SU-DHL-6 (cell line): ENCODE measurements at regions not wholly inside any gene's neighbourhood (a gene's known extent, or its start where the extent isn't known, plus 50 kb on each side); places are given as distances from the start of the nearest gene placed in this dataset.

ENCODE experiments used
- H2AFZ ChIP-seq: fragments of 200-600 bp; sonication (generic); 2 replicates; pipeline ENCODE4 v1.6.1; 2014; ENCODE audit warnings: low read depth, mild to moderate bottlenecking, moderate library complexity, mixed read lengths, antibody characterized with exemption, low read length; ENCODE audit not compliant: severe bottlenecking
- H3F3A ChIP-seq: fragments of 200-600 bp; shearing (Covaris generic); 2 replicates; pipeline ENCODE4 v1.6.0; 2016; ENCODE audit warnings: antibody characterized with exemption, mild to moderate bottlenecking; ENCODE audit not compliant: insufficient read depth
- H3K27ac ChIP-seq: fragments of 200-600 bp; sonication (generic); 2 replicates; pipeline ENCODE4 v1.5.1; 2016; ENCODE audit warnings: low read depth, mild to moderate bottlenecking, low read length, moderate library complexity, mixed read lengths
- H3K27me3 ChIP-seq: fragments of 200-600 bp; sonication (generic), shearing (Covaris generic); 2 replicates; pipeline ENCODE4 v1.6.0; 2014; ENCODE audit warnings: mild to moderate bottlenecking, low read length
- H3K36me3 ChIP-seq: fragments of 200-600 bp; sonication (generic); 2 replicates; pipeline ENCODE4 v1.6.1; 2014; ENCODE audit warnings: mild to moderate bottlenecking, low read length, mixed read lengths
- H3K4me2 ChIP-seq: fragments of 300-600, 200-600 bp; shearing (Covaris generic), sonication (generic); 2 replicates; pipeline ENCODE4 v1.6.0; 2014; ENCODE audit warnings: low read length, low read depth, mild to moderate bottlenecking; ENCODE audit not compliant: poor library complexity, severe bottlenecking
- H3K4me3 ChIP-seq: fragments of 200-600 bp; sonication (generic); 2 replicates; pipeline ENCODE4 v1.5.1; 2014; ENCODE audit warnings: antibody characterized with exemption, low read length, mild to moderate bottlenecking, mixed read lengths; ENCODE audit not compliant: insufficient read depth, poor library complexity, severe bottlenecking
- H3K79me2 ChIP-seq: fragments of 200-600 bp; sonication (generic); 2 replicates; pipeline ENCODE4 v1.6.1; 2014; ENCODE audit warnings: mild to moderate bottlenecking, low read length, moderate library complexity; ENCODE audit not compliant: insufficient read depth
- H3K9ac ChIP-seq: fragments of 200-600 bp; sonication (generic); 2 replicates; pipeline ENCODE4 v1.7.0; 2014; ENCODE audit warnings: mild to moderate bottlenecking, low read length
- H3K9me2 ChIP-seq: fragments of 200-600 bp; sonication (generic); replicated peaks from 2 replicates; pipeline ENCODE4 v1.6.1; 2014; ENCODE audit warnings: low read length; ENCODE audit not compliant: insufficient read depth
- H3K9me3 ChIP-seq: fragments of 200-600 bp; sonication (generic); 2 replicates; pipeline ENCODE4 v1.6.1; 2014; ENCODE audit warnings: low read length, mixed read lengths; ENCODE audit not compliant: insufficient read depth
- H4K20me1 ChIP-seq: fragments of 200-600 bp; sonication (generic); 2 replicates; pipeline ENCODE4 v1.6.1; 2014; ENCODE audit warnings: low read depth, mild to moderate bottlenecking, antibody characterized with exemption, low read length, moderate library complexity, mixed read lengths
- CTCF ChIP-seq: fragments of 200-600 bp; sonication (generic); IDR thresholded peaks from one replicate; pipeline ENCODE4 v1.5.1; 2017; ENCODE audit warnings: antibody characterized with exemption, mild to moderate bottlenecking, low read length, moderate library complexity; ENCODE audit not compliant: insufficient read depth, poor library complexity, severe bottlenecking
- EZH2phosphoT487 ChIP-seq: fragments of 200-600 bp; sonication (generic), shearing (Covaris generic); conservative IDR thresholded peaks from 2 replicates; pipeline ENCODE4 v1.6.1; 2018; ENCODE audit warnings: mild to moderate bottlenecking, antibody characterized with exemption, low read length, moderate library complexity, mixed read lengths

DNA sequence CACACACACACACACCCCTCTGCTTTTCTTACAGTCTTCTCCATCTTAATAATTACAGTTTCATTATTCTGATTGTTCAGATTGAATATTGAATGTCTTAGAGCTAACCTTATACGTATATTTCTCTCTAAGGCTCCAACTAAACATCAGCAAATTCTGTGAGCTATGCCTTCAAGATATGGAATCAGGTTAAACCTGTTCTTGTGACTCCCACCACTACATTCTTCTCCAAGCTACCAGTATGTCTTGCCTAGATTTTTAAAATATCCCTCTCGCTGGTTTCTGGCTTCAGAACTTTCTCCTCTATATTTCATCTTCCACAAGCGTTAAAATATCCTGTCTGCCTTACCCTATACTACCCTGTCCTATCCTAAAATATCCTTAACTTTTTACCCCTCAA, 1346.4 kb upstream of the CDH2 start:
- Histone ChIP-seq H3K4me3 (no peak overlapping the region), H3K9ac (no peak overlapping the region), H3F3A (no peaks in the 10 kb centered on the region), H3K9me2 (no peaks in the 10 kb centered on the region), H2AFZ (no peak overlapping the region), H3K27ac (no peak overlapping the region), H4K20me1 (no peaks in the 10 kb centered on the region), H3K79me2 (no peaks in the 10 kb centered on the region), H3K36me3 (no peaks in the 10 kb centered on the region), H3K9me3 (no peaks in the 10 kb centered on the region), H3K4me2 (no peak overlapping the region), H3K27me3 (no peaks in the 10 kb centered on the region)
- no peak for TF ChIP-seq EZH2phosphoT487
- TF ChIP-seq CTCF, result no peak

- no peak overlapping the region for H3K27ac ChIP-seq
- H3F3A ChIP-seq, result no peaks in the 10 kb centered on the region
- no peak overlapping the region for H2AFZ ChIP-seq
- H3K27me3 ChIP-seq, result no peaks in the 10 kb centered on the region
- no peak overlapping the region for H3K4me3 ChIP-seq
- no peaks in the 10 kb centered on the region for H3K9me2 ChIP-seq
- TF ChIP-seq EZH2phosphoT487 (no peak), CTCF (no peak)
- 0 out of 2 replicates have a peak, but pooled peaks cover 4% of the 10 kb centered on the region for H3K9me3 ChIP-seq
- no peaks in the 10 kb centered on the region for H4K20me1 ChIP-seq
- H3K9ac ChIP-seq, result no peak overlapping the region
- H3K4me2 ChIP-seq, result no peak overlapping the region
- no peaks in the 10 kb centered on the region for H3K79me2 ChIP-seq
- no peaks in the 10 kb centered on the region; the same call in 1 of the 2 replicates for H3K36me3 ChIP-seq
These were observed 1335.8 kb upstream of the CDH2 start for GRCh38 chr18:29512761-29513160.

- Histone ChIP-seq H3K4me2 (no peak overlapping the region), H3K79me2 (no peaks in the 10 kb centered on the region), H3K36me3 (no peaks in the 10 kb centered on the region; the same call in 1 of the 2 replicates), H3K27ac (no peak overlapping the region), H2AFZ (no peak overlapping the region), H3K4me3 (no peak overlapping the region), H4K20me1 (no peaks in the 10 kb centered on the region), H3K9ac (no peak overlapping the region), H3F3A (no peaks in the 10 kb centered on the region), H3K9me2 (no peaks in the 10 kb centered on the region), H3K27me3 (no peaks in the 10 kb centered on the region), H3K9me3 (0 out of 2 replicates have a peak, but pooled peaks cover 4% of the 10 kb centered on the region)
- TF ChIP-seq EZH2phosphoT487 (no peak), CTCF (no peak)
These were observed 1335.3 kb upstream of the CDH2 start for GRCh38 chr18:29512203-29512602.

- no peaks in the 10 kb centered on the region for H3K27me3 ChIP-seq
- H3K79me2 ChIP-seq, result no peaks in the 10 kb centered on the region
- no peak overlapping the region for H3K9ac ChIP-seq
- TF ChIP-seq CTCF, result no peak
- TF ChIP-seq EZH2phosphoT487, result no peak
- no peaks in the 10 kb centered on the region for H3K9me2 ChIP-seq
- H3K36me3 ChIP-seq, result no peaks in the 10 kb centered on the region
- H3K9me3 ChIP-seq, result 0 out of 2 replicates have a peak, but pooled peaks cover 4% of the 10 kb centered on the region
- no peak overlapping the region for H3K4me2 ChIP-seq
- H3F3A ChIP-seq, result no peaks in the 10 kb centered on the region
- no peak overlapping the region for H2AFZ ChIP-seq
- H4K20me1 ChIP-seq, result 0 out of 2 replicates have a peak, but pooled peaks cover 3% of the 10 kb centered on the region
- H3K4me3 ChIP-seq, result no peak overlapping the region
- H3K27ac ChIP-seq, result no peak overlapping the region
These were observed 1325.0 kb upstream of the CDH2 start for GRCh38 chr18:29501952-29502351.
